COLO668 (cell line): ENCODE measurements at regions not wholly inside any gene's neighbourhood (a gene's known extent, or its start where the extent isn't known, plus 50 kb on each side); places are given as distances from the start of the nearest gene placed in this dataset.
"Not testable (repeated sequence)": the region's sequence is repeated elsewhere in the genome, so short reads cannot be mapped to it uniquely, and the experiment has no call there.

Source experiments
- DNase-seq: peaks from one replicate; lab custom pipeline; 2025; ENCODE audit not compliant: unreplicated experiment; lab: John Stamatoyannopoulos, UW

- no peak for DNase-seq
Observed at GRCh38 chr5:90338712-90339372, 70.7 kb downstream of the CETN3 start.

- DNase-seq, result no peak
Observed at GRCh38 chr5:90337449-90338052, 72.0 kb downstream of the CETN3 start.

GRCh38 chr5:90336752-90337151 is 72.8 kb downstream of the CETN3 start:
- DNase-seq, result no peak

GRCh38 chr5:90334741-90335140 is 74.8 kb downstream of the CETN3 start:
- DNase-seq, result no peak

GRCh38 chr5:90329911-90330310 is 79.6 kb downstream of the CETN3 start:
- DNase-seq, result no peak

GRCh38 chr5:90326995-90327394 is 82.6 kb downstream of the CETN3 start:
- DNase-seq, result no peak

- DNase-seq, result no peak
Observed at GRCh38 chr5:90325093-90325492, 84.5 kb downstream of the CETN3 start.

GRCh38 chr5:90320348-90320747 is 89.2 kb downstream of the CETN3 start:
- DNase-seq, result not testable (repeated sequence)

GRCh38 chr5:90312027-90312426 is 97.5 kb downstream of the CETN3 start:
- DNase-seq, result no peak

- no peak for DNase-seq
Observed at GRCh38 chr5:90311401-90311800, 98.2 kb downstream of the CETN3 start.

GRCh38 chr5:90308787-90309585 is 100.6 kb downstream of the CETN3 start:
- no peak for DNase-seq

GRCh38 chr5:90307782-90308181 is 101.8 kb downstream of the CETN3 start:
- DNase-seq, result no peak

- no peak for DNase-seq
Observed at GRCh38 chr5:90307322-90307721, 102.2 kb downstream of the CETN3 start.

- DNase-seq, result no peak
Observed at GRCh38 chr5:90306613-90307012, 102.9 kb downstream of the CETN3 start.

GRCh38 chr5:90305041-90305720 is 104.4 kb downstream of the CETN3 start:
- DNase-seq, result no peak

- no peak for DNase-seq
Observed at GRCh38 chr5:90301248-90301647, 108.3 kb downstream of the CETN3 start.

GRCh38 chr5:90297045-90297764 is 112.4 kb downstream of the CETN3 start:
- no peak for DNase-seq

GRCh38 chr5:90294604-90295003 is 115.0 kb downstream of the CETN3 start:
- DNase-seq, result no peak

- no peak for DNase-seq
Observed at GRCh38 chr5:90293931-90294330, 115.6 kb downstream of the CETN3 start.

- no peak for DNase-seq
Observed at GRCh38 chr5:90290648-90291047, 118.9 kb downstream of the CETN3 start.

- no peak for DNase-seq
Observed at GRCh38 chr5:90289837-90290236, 119.7 kb downstream of the CETN3 start.
